Stimulated activated CD4-positive, alpha-beta T cell treated with anti-CD3 and anti-CD28 coated beads, Interleukin-15, amount 100 ng/mL, for 48 hours (primary cell): ENCODE measurements at regions not wholly inside any gene's neighbourhood (a gene's known extent, or its start where the extent isn't known, plus 50 kb on each side); places are given as distances from the start of the nearest gene placed in this dataset.
"Not testable (repeated sequence)": the region's sequence is repeated elsewhere in the genome, so short reads cannot be mapped to it uniquely, and the experiment has no call there.

Experiments used
- DNase-seq, 2 donors: peaks; one replicate each; pipeline ENCODE4 v3.0.0-alpha.2; 2020; ENCODE audit warnings: low read depth in 2 of 2

GRCh38 chr3:16073990-16074671 lies 100.3 kb upstream of the GALNT15 start:
- not testable (repeated sequence) for DNase-seq

GRCh38 chr3:16075647-16076046 lies 98.8 kb upstream of the GALNT15 start:
- no peak for DNase-seq

DNA sequence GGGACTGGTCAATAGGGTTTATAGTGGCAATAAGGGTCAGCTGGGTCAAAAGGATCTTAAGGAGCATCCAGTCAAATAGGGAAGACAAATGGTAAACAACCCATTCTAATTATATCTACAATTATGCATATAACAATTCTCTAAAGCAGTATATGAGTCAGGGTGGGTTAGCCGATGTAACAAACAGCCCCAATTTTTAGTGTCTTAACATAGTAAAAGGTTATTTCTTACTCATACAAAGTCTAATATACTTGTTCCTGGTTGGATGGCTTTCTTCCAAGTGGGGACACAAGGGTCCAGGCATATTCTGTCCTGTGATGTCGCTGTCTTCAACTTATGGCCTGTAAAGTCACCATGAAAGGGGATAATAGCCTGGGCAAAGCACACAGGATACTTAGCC lies 97.9 kb upstream of the GALNT15 start:
- DNase-seq = no peak

DNA sequence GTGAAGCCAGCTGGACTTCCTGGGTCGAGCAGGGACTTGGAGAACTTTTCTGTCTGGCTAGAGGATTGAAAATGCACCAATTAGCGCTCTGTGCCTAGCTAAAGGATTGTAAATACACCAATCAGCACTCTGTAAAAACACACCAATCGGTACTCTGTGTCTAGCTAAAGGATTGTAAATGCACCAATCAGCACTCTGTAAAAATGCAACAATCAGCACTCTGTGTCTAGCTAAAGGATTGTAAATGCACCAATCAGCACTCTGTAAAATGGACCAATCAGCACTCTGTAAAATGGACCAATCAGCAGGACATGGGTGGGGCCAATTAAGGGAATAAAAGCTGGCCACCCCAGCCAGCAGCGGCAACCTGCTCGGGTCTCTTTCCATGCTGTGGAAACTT lies 97.3 kb upstream of the GALNT15 start:
- not testable (repeated sequence) for DNase-seq

DNA sequence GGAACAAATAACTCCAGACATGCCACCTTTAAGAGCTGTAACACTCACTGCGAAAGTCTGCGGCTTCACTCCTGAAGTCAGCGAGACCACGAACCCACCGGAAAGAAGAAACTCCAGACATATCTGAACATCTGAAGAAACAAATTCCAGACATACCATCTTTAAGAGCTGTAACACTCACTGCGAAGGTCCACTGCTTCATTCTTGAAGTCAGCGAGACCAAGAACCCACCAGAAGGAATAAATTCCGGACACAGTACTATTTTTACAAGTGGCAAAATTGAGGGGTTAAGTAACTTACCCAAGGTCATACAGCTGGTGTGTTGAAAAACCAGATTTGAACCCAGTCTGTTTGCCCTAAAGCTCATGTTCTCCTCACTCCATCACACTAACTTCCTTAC lies 96.8 kb upstream of the GALNT15 start:
- DNase-seq = not testable (repeated sequence)

GRCh38 chr3:16079519-16079918 lies 95.0 kb upstream of the GALNT15 start:
- DNase-seq = no peak

- DNase-seq = no peak
Measured at GRCh38 chr3:16081661-16082060, 92.8 kb upstream of the GALNT15 start.

- DNase-seq = no peak
Measured at GRCh38 chr3:16084887-16085286, 89.6 kb upstream of the GALNT15 start.

DNA sequence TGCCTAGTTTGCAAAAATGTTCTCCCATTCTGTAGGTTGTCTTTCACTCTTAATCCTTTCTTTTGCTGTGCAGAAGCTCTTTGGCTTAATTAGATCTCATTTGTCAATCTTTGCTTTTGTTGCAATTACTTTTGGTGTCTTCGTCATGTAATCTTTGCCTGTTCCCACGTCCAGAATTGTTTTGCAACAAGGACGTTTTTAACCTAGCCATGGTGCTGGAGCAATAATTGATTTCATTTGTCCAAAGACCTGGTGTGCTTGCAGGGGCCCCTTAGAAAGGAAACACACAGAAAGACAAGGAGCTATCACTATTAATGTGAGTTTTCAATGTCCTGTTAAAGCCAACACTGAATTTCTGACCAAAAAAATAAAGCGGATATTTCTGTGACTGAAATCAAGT lies 89.1 kb upstream of the GALNT15 start:
- DNase-seq = no peak

GRCh38 chr3:16085884-16086608 lies 88.4 kb upstream of the GALNT15 start:
- no peak for DNase-seq

GRCh38 chr3:16086690-16087089 lies 87.8 kb upstream of the GALNT15 start:
- no peak for DNase-seq

DNA sequence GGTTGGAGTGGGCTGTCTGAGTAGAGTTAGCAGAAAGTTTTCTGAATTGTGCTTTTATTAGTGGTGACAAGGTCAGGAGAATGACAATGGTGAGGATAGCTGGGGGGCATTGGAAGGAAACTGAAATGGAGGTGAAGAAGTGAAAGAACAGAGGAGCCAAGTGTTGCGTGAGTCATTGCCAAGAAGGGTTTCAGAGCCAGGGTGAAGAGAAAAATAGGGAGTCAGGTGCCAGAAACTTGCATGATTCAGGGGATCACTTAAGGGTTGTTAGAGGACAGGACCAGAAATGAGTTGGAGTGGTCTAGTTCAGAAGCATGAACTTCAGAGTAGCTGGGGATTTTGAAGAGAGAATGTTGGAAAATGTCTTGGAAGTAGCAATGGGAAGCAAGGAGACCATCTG lies 86.0 kb upstream of the GALNT15 start:
- no peak for DNase-seq

GRCh38 chr3:16089521-16089920 lies 85.0 kb upstream of the GALNT15 start:
- DNase-seq = no peak

- DNase-seq = no peak
Measured at GRCh38 chr3:16090024-16090423, 84.5 kb upstream of the GALNT15 start.

GRCh38 chr3:16090706-16091105 lies 83.8 kb upstream of the GALNT15 start:
- no peak for DNase-seq

DNA sequence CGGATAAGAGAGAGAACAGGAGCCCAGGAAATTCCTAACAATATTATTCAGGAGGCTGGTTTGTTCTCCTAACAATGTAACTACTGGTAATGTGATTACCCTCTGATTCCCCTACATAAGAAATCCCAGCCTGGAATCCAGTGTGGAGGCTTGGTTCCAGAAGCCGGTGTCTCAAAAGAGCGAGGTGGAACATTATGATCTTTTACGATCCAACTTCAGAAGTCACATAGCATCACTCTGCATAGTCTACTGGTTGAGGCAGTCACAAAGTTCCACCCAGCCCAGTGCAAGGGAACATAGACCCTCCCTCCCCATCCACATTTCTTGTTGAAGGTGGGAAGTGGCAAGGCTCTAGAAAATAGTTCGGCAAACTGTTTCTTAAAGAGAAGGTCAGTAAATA lies 81.6 kb upstream of the GALNT15 start:
- no peak for DNase-seq

DNA sequence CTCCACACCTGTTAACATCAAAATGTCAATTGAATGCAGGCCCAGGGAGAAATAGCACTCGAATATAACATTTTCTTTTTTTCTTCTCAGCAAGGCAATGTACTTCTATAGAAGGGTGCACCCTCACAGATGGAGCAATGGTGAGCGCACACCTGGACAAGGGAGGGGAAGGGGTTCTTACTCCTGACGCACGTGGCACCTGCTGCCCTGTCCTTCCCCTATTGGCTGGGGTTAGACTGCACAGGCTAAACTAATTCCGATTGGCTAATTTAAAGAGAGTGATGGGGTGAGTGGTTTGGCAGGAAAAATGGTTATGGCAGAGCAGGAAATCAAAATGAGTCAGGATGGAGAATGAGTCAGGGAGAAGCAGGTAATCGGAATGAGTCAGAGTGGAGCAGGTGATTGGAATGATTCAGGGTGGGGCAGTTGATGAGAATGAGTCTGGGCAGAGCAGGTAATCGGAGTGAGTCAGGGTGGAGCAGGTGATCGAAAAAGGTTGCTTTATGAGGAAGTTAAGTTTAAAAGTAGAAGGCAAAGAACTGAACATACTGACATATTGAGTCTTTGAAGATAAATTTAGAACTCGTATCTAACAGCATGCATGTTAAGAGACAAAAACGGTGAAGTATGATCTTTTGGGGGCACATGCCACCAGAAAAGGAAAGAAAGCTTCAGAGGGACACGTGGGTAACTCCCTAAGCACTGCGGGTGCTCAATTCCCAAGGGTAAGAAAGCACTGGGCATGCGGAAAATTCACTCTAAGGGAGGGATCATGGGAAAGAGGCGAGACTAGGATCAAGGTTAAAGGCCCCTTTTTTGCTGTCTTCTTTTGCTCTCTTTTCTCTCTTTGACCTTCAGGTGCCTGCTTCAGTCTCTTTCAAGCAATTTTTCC lies 72.9 kb upstream of the GALNT15 start:
- peak in 1 of 2 donors; percentile 6 for DNase-seq

DNA sequence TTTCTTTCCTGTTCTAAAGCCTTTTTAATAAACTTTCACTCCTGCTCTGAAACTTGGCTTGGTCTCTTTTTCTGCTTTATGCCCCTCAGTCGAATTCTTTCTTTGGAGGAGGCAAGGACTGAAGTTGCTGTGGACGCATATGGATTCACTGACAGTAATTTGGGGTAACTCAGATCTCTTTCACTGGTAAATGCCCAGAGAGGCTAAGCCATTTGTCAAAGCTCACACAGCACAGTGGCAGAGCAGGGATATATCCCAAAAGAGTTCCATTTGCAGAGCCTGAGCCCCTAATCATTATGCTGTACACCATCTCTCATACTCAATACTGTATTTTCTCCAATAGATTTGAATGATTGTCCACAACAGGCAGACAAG lies 72.3 kb upstream of the GALNT15 start:
- DNase-seq = no peak

- no peak for DNase-seq
Measured at GRCh38 chr3:16102905-16103364, 71.5 kb upstream of the GALNT15 start.

GRCh38 chr3:16103472-16103871 lies 71.0 kb upstream of the GALNT15 start:
- DNase-seq = no peak

- DNase-seq = no peak
Measured at GRCh38 chr3:16104156-16104555, 70.3 kb upstream of the GALNT15 start.

DNA sequence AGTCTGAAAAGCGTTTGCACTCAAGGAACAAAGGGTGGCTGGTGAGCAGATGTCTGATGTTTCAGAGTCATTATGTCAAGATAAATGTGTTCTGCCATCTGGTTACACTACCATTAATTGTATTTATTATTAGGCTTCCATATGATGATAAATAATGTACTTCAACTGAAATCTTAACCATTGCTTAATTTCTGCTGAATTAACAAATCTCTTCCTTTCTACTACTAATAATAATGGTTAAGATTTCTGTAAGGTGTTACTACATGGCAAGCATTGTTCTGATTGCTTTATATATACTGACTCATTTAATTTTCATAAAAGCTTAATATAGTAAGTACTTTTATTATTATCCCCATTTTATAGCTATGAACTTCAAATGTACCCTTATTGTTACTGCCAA lies 68.4 kb upstream of the GALNT15 start:
- DNase-seq = no peak
